Neural cell (in vitro differentiated cells): ENCODE measurements at regions not wholly inside any gene's neighbourhood (a gene's known extent, or its start where the extent isn't known, plus 50 kb on each side); places are given as distances from the start of the nearest gene placed in this dataset.

Experiments
- CTCF ChIP-seq: fragments of 450-650 bp; IDR thresholded peaks from 2 replicates; pipeline ENCODE4 v1.5.1; 2014; ENCODE audit warnings: antibody characterized with exemption, mild to moderate bottlenecking, moderate library complexity; ENCODE audit not compliant: poor library complexity, severe bottlenecking
- EZH2 ChIP-seq: fragments of 200-600, 300-800 bp; shearing (Covaris generic), sonication (generic); IDR thresholded peaks from 2 replicates; pipeline ENCODE4 v1.6.1; 2014; ENCODE audit warnings: antibody characterized with exemption, low read length, borderline replicate concordance, mild to moderate bottlenecking; ENCODE audit not compliant: insufficient read depth, poor library complexity, severe bottlenecking
- MXI1 ChIP-seq: fragments of 450-650 bp; conservative IDR thresholded peaks from 2 replicates; pipeline ENCODE4 v1.6.1; 2014; ENCODE audit warnings: antibody characterized with exemption, mild to moderate bottlenecking; ENCODE audit not compliant: poor library complexity, severe bottlenecking
- POLR2AphosphoS5 ChIP-seq: IDR thresholded peaks from 2 replicates; pipeline ENCODE4 v1.6.1; 2012
- RAD21 ChIP-seq: fragments of 450-650 bp; conservative IDR thresholded peaks from 2 replicates; pipeline ENCODE4 v1.6.1; 2014; ENCODE audit warnings: antibody characterized with exemption, mild to moderate bottlenecking, moderate library complexity
- REST ChIP-seq: IDR thresholded peaks from 2 replicates; pipeline ENCODE4 v1.6.1; 2012; ENCODE audit warnings: borderline replicate concordance
- SMC3 ChIP-seq: fragments of 450-650 bp; conservative IDR thresholded peaks from 2 replicates; pipeline ENCODE4 v1.6.1; 2014; ENCODE audit warnings: antibody characterized with exemption, mild to moderate bottlenecking, moderate library complexity; ENCODE audit not compliant: poor library complexity
- TAF1 ChIP-seq: IDR thresholded peaks from 2 replicates; pipeline ENCODE4 v1.6.1; 2012; ENCODE audit warnings: low read depth

- no peak for TF ChIP-seq CTCF
- TF ChIP-seq POLR2AphosphoS5, result no peak
- TF ChIP-seq SMC3, result no peak
- TF ChIP-seq MXI1, result no peak
- TF ChIP-seq EZH2, result no peak
- TF ChIP-seq TAF1, result no peak
- no peak for TF ChIP-seq RAD21
- no peak for TF ChIP-seq REST
Measured at GRCh38 chr13:68987585-68987984, 1120.0 kb upstream of the ATXN8OS start.
